ENCODE measurements at regions not wholly inside any gene's neighbourhood (a gene's known extent, or its start where the extent isn't known, plus 50 kb on each side); places are given as distances from the start of the nearest gene placed in this dataset.

GRCh38 chr15:35757765-35758164 is 211.8 kb upstream of the DPH6 start:
- TF ChIP-seq FOXP2 (optimal IDR thresholded peaks at IDR 0.05; ENCODE audit: borderline replicate concordance, extremely low read depth, extremely low read length, insufficient read depth) = no peak
- TF ChIP-seq POLR2AphosphoS5 (IDR thresholded peaks at IDR 0.05; ENCODE audit: low read depth, low read length) = no peak
- no peak for TF ChIP-seq TAF1 (IDR thresholded peaks at IDR 0.05; ENCODE audit: borderline replicate concordance, insufficient read depth, low read length)
